H9 (cell line): ENCODE measurements at regions not wholly inside any gene's neighbourhood (a gene's known extent, or its start where the extent isn't known, plus 50 kb on each side); places are given as distances from the start of the nearest gene placed in this dataset.

Source experiments
- DNase-seq: peaks from one replicate; pipeline ENCODE4 v3.0.0-alpha.2; 2017
- H2AFZ ChIP-seq: one replicate; pipeline ENCODE4 v1.6.1; 2013; ENCODE audit warnings: mild to moderate bottlenecking, low read length, control low read depth, moderate library complexity
- H2AK5ac ChIP-seq: 2 replicates; pipeline ENCODE4 v1.6.1; 2013; ENCODE audit warnings: low read length, control low read depth, mixed read lengths; ENCODE audit not compliant: insufficient read length
- H2BK120ac ChIP-seq: one replicate; pipeline ENCODE4 v1.6.1; 2013; ENCODE audit warnings: low read depth, mild to moderate bottlenecking, low read length, control low read depth, inconsistent platforms; ENCODE audit not compliant: poor library complexity, severe bottlenecking
- H2BK12ac ChIP-seq: 2 replicates; pipeline ENCODE4 v1.6.1; 2013; ENCODE audit warnings: low read length, control low read depth, mixed read lengths, low read depth; ENCODE audit not compliant: insufficient read length
- H2BK15ac ChIP-seq: 2 replicates; pipeline ENCODE4 v1.6.1; 2013; ENCODE audit warnings: low read depth, low read length, control low read depth
- H2BK20ac ChIP-seq: one replicate; pipeline ENCODE4 v1.6.1; 2013; ENCODE audit warnings: low read depth, mild to moderate bottlenecking, low read length, control low read depth, inconsistent platforms; ENCODE audit not compliant: poor library complexity, severe bottlenecking
- H2BK5ac ChIP-seq: 2 replicates; pipeline ENCODE4 v1.6.1; 2013; ENCODE audit warnings: low read length, control low read depth, mixed read lengths; ENCODE audit not compliant: insufficient read length
- H3K14ac ChIP-seq: 2 replicates; pipeline ENCODE4 v1.6.1; 2013; ENCODE audit warnings: low read length, control low read depth; ENCODE audit not compliant: insufficient read depth
- H3K18ac ChIP-seq: 2 replicates; pipeline ENCODE4 v1.6.1; 2013; ENCODE audit warnings: low read depth, mild to moderate bottlenecking, mixed read lengths, low read length, control low read depth; ENCODE audit not compliant: insufficient read length
- H3K23ac ChIP-seq: 2 replicates; pipeline ENCODE4 v1.6.1; 2013; ENCODE audit warnings: low read length, control low read depth, mixed read lengths, low read depth; ENCODE audit not compliant: insufficient read length
- H3K23me2 ChIP-seq: 2 replicates; pipeline ENCODE4 v1.6.1; 2013; ENCODE audit warnings: low read depth, mild to moderate bottlenecking, mixed read lengths, low read length, control low read depth; ENCODE audit not compliant: insufficient read length, poor library complexity, severe bottlenecking
- H3K27ac ChIP-seq: 2 replicates; pipeline ENCODE4 v1.5.1; 2013; ENCODE audit warnings: low read length, control low read depth, mixed read lengths, low read depth; ENCODE audit not compliant: insufficient read length
- H3K27me3 ChIP-seq: 2 replicates; pipeline ENCODE4 v1.6.1; 2013; ENCODE audit warnings: low read length, control low read depth, inconsistent platforms; ENCODE audit not compliant: insufficient read depth
- H3K4ac ChIP-seq: 2 replicates; pipeline ENCODE4 v1.6.1; 2013; ENCODE audit warnings: low read depth, mild to moderate bottlenecking, control low read depth, inconsistent platforms, low read length, moderate library complexity
- H3K4me1 ChIP-seq: 2 replicates; pipeline ENCODE4 v1.6.1; 2013; ENCODE audit warnings: low read length, control low read depth, inconsistent platforms; ENCODE audit not compliant: insufficient read depth
- H3K4me2 ChIP-seq: 2 replicates; pipeline ENCODE4 v1.6.1; 2013; ENCODE audit warnings: low read length, control low read depth, mixed read lengths; ENCODE audit not compliant: insufficient read length, insufficient read depth
- H3K56ac ChIP-seq: 2 replicates; pipeline ENCODE4 v1.6.1; 2013; ENCODE audit warnings: low read depth, mild to moderate bottlenecking, mixed read lengths, low read length, control low read depth; ENCODE audit not compliant: insufficient read length
- H3K79me1 ChIP-seq: 2 replicates; pipeline ENCODE4 v1.6.1; 2013; ENCODE audit warnings: low read depth, mild to moderate bottlenecking, moderate library complexity, low read length, control low read depth, inconsistent platforms; ENCODE audit not compliant: insufficient read depth, poor library complexity, severe bottlenecking
- H3K79me2 ChIP-seq: 2 replicates; pipeline ENCODE4 v1.6.1; 2013; ENCODE audit warnings: low read length, control low read depth, inconsistent platforms; ENCODE audit not compliant: insufficient read depth
- H3K9ac ChIP-seq: 2 replicates; pipeline ENCODE4 v1.6.1; 2013; ENCODE audit warnings: low read length, control low read depth, mixed read lengths; ENCODE audit not compliant: insufficient read length; ENCODE audit errors: extremely low read depth
- H3K9me3 ChIP-seq: one replicate; pipeline ENCODE4 v1.6.1; 2013; ENCODE audit warnings: low read depth, low read length, inconsistent platforms; ENCODE audit not compliant: control insufficient read depth
- H3T11ph ChIP-seq: one replicate; pipeline ENCODE4 v1.6.1; 2013; ENCODE audit warnings: mild to moderate bottlenecking, low read length, control low read depth, inconsistent platforms
- H4K20me1 ChIP-seq: one replicate; pipeline ENCODE4 v1.6.1; 2013; ENCODE audit not compliant: control insufficient read depth, insufficient read length, insufficient read depth
- H4K5ac ChIP-seq: 2 replicates; pipeline ENCODE4 v1.6.1; 2013; ENCODE audit warnings: low read depth, mild to moderate bottlenecking, mixed read lengths, low read length, control low read depth; ENCODE audit not compliant: insufficient read length
- H4K8ac ChIP-seq: replicated peaks from 2 replicates; pipeline ENCODE4 v1.6.1; 2013; ENCODE audit warnings: low read length, control low read depth, mixed read lengths, low read depth; ENCODE audit not compliant: insufficient read length
- H4K91ac ChIP-seq: 2 replicates; pipeline ENCODE4 v1.6.1; 2013; ENCODE audit warnings: low read depth, mild to moderate bottlenecking, moderate library complexity, mixed read lengths, low read length, control low read depth; ENCODE audit not compliant: insufficient read length
- H3K27ac Mint-ChIP-seq, 3 experiments: 2 replicates in 2 of 3; 3 replicates in 1 of 3; pipeline ENCODE4 v1.8.0; 2020 to 2021; ENCODE audit warnings: mixed read lengths in 3 of 3, mild to moderate bottlenecking in 1 of 3, moderate library complexity in 1 of 3
- H3K27me3 Mint-ChIP-seq: 2 replicates; pipeline ENCODE4 v1.8.0; 2021; ENCODE audit warnings: low read depth, mild to moderate bottlenecking, moderate library complexity, mixed read lengths
- H3K36me3 Mint-ChIP-seq, 3 experiments: 2 replicates in 2 of 3; 3 replicates in 1 of 3; pipeline ENCODE4 v1.8.0; 2020 to 2021; ENCODE audit warnings: low read depth in 3 of 3, mixed read lengths in 3 of 3; ENCODE audit not compliant: insufficient read depth in 1 of 3
- H3K4me1 Mint-ChIP-seq, 2 experiments: 2 replicates each; pipeline ENCODE4 v1.8.0; 2020; ENCODE audit warnings: mixed read lengths in 2 of 2
- H3K4me3 Mint-ChIP-seq, 2 experiments: 2 replicates in 1 of 2; 3 replicates in 1 of 2; pipeline ENCODE4 v1.8.0; 2020 to 2021; ENCODE audit warnings: mild to moderate bottlenecking in 2 of 2, mixed read lengths in 2 of 2, moderate library complexity in 1 of 2
- H3K9me3 Mint-ChIP-seq, 2 experiments: 2 replicates in 1 of 2; 3 replicates in 1 of 2; pipeline ENCODE4 v1.8.0; 2020; ENCODE audit warnings: mild to moderate bottlenecking in 2 of 2, mixed read lengths in 2 of 2, moderate library complexity in 1 of 2
- WGBS: extraction: QIAGEN DNeasy Blood & Tissue Kit; methylation state at CpG from one replicate; pipeline ENCODE4 v1.1.7; 2013; ENCODE audit warnings: missing lambda C conversion rate, low lambda C conversion rate, mixed read lengths; ENCODE audit not compliant: insufficient read length; ENCODE audit errors: extremely low coverage; 5-methylcytosine and 5-hydroxymethylcytosine counted together
- TF ChIP-seq, protein P1 (sequence below): fragments of 200-600 bp; sonication (generic); conservative IDR thresholded peaks from 3 replicates; pipeline ENCODE4 v1.8.0; 2021; ENCODE audit warnings: antibody characterized with exemption, mild to moderate bottlenecking

DNA sequence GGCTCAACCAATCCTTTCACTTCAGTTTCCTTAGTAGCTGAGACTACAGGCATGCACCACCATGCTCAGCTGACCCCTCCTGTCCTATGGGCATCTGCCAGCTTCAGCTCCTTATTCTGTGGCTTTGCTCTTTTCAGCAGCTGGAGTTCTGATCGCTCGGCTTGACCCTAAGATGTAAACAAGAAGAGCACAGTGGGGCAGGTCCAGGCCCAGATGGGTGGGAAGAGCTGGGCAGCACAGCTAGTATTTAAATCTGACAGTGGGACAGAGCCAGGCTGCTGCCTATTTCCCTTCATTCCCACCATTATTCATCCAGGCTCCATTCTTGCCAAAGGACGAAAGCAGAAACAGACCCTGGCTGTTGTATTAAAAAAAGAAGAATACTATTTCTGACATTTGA is 494.9 kb upstream of the PODXL start:
- Histone ChIP-seq H2BK5ac (no peak overlapping the region), H3K4ac (no peak overlapping the region)
- no CpG with 5 or more reads among the region's 3 CpGs for WGBS

More for the DNA sequence above, 494.9 kb upstream of the PODXL start:
- H2AFZ ChIP-seq, result no peak overlapping the region
- H3K4me3 Mint-ChIP-seq, result no peak overlapping the region
- no peak overlapping the region for H3K4me2 ChIP-seq
- H3K79me1 ChIP-seq, result no peaks in the 10 kb centered on the region
- H3K9me3 ChIP-seq, result no peaks in the 10 kb centered on the region
- H2BK12ac ChIP-seq, result no peak overlapping the region
- no peak overlapping the region for H4K91ac ChIP-seq
- H3K23me2 ChIP-seq, result no peaks in the 10 kb centered on the region
- H3K9me3 Mint-ChIP-seq, result peaks cover 0 to 5% of the 10 kb centered on the region in 2 experiments; a peak in 2 of 5 replicates
- H3K79me2 ChIP-seq, result no peaks in the 10 kb centered on the region
- no peak overlapping the region for H3K18ac ChIP-seq
- H4K8ac ChIP-seq, result no peak overlapping the region
- H4K20me1 ChIP-seq, result no peaks in the 10 kb centered on the region
- H3T11ph ChIP-seq, result no peak overlapping the region
- TF ChIP-seq, protein P1, sequence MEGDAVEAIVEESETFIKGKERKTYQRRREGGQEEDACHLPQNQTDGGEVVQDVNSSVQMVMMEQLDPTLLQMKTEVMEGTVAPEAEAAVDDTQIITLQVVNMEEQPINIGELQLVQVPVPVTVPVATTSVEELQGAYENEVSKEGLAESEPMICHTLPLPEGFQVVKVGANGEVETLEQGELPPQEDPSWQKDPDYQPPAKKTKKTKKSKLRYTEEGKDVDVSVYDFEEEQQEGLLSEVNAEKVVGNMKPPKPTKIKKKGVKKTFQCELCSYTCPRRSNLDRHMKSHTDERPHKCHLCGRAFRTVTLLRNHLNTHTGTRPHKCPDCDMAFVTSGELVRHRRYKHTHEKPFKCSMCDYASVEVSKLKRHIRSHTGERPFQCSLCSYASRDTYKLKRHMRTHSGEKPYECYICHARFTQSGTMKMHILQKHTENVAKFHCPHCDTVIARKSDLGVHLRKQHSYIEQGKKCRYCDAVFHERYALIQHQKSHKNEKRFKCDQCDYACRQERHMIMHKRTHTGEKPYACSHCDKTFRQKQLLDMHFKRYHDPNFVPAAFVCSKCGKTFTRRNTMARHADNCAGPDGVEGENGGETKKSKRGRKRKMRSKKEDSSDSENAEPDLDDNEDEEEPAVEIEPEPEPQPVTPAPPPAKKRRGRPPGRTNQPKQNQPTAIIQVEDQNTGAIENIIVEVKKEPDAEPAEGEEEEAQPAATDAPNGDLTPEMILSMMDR, result no peak
- no peak overlapping the region for H2BK120ac ChIP-seq
- DNase-seq, result no peak
- H3K4me1 ChIP-seq, result no peaks in the 10 kb centered on the region; the same call in 1 of the 2 replicates
- H2BK20ac ChIP-seq, result no peak overlapping the region
- H2BK15ac ChIP-seq, result no peak overlapping the region
- H3K27ac ChIP-seq, result no peak overlapping the region
- peaks cover 0 to 6% of the 10 kb centered on the region in 2 experiments; a peak in 2 of 4 replicates for H3K4me1 Mint-ChIP-seq
- H3K9ac ChIP-seq, result no peak overlapping the region
- no peak overlapping the region for H4K5ac ChIP-seq
- no peak overlapping the region for H3K23ac ChIP-seq
- peaks cover 2% of the 10 kb centered on the region for H3K27me3 Mint-ChIP-seq
- no peaks in the 10 kb centered on the region for H3K27me3 ChIP-seq
- H3K36me3 Mint-ChIP-seq, result no peaks in the 10 kb centered on the region
- H2AK5ac ChIP-seq, result no peak overlapping the region
- no peak overlapping the region for H3K14ac ChIP-seq
- no peak overlapping the region for H3K27ac Mint-ChIP-seq
- no peak overlapping the region for H3K56ac ChIP-seq
